ENCODE measurements at regions not wholly inside any gene's neighbourhood (a gene's known extent, or its start where the extent isn't known, plus 50 kb on each side); places are given as distances from the start of the nearest gene placed in this dataset.

DNA sequence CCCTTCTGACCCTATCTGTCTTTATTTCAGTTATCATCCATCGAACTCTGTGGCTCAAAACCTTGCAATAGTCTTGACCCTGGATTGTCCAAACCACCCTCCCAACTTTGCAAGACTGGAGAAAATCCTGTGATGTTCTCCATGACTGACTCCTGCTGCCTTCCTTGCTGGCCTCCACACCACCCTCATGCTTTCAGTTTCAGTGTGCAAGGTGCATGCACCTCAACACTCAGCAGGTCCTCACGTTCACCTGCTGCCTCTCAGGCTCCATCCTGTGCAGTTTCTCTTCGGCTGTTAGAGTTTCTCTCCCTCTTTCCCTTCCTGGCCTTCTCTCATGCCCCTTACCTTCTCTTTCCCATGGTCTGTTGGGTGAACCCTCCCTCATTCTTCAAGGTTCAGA lies 59.4 kb upstream of the ASIC2 start:
- no peak for DNase-seq (ENCODE audit: low read depth, low spot score)

GRCh38 chr17:33356266-33356665 lies 63.2 kb upstream of the ASIC2 start:
- DNase-seq (ENCODE audit: low read depth, low spot score) = no peak

DNA sequence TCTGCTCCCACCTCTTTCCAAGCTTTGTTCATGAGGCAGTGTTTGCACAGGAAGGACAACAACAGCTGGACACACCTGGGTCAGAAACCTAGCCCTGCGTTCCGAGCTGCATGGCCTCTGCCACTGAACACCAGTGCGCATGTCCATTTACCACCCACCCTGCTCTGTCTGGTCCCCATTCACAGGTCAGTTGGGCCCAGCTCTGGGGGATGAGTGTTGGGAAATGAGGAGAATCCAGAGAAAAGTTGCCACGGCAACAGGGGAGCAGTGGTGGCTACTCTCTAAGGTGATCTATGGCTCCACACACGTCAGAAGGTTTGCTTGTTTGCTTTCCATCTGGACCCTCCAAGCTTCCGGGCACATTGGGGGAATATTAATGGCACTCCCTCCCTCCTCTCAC lies 70.4 kb upstream of the ASIC2 start:
- DNase-seq (ENCODE audit: low read depth, low spot score) = no peak

- no peak for DNase-seq (ENCODE audit: low read depth, low spot score)
Measured at GRCh38 chr17:33366960-33367359, 73.9 kb upstream of the ASIC2 start.

- no peak for DNase-seq (ENCODE audit: low read depth, low spot score)
Measured at GRCh38 chr17:33369149-33369548, 76.1 kb upstream of the ASIC2 start.

GRCh38 chr17:33369876-33370275 lies 76.8 kb upstream of the ASIC2 start:
- DNase-seq (ENCODE audit: low read depth, low spot score) = no peak

GRCh38 chr17:33370401-33370800 lies 77.3 kb upstream of the ASIC2 start:
- no peak for DNase-seq (ENCODE audit: low read depth, low spot score)

- no peak for DNase-seq (ENCODE audit: low read depth, low spot score)
Measured at GRCh38 chr17:33371377-33371776, 78.3 kb upstream of the ASIC2 start.

DNA sequence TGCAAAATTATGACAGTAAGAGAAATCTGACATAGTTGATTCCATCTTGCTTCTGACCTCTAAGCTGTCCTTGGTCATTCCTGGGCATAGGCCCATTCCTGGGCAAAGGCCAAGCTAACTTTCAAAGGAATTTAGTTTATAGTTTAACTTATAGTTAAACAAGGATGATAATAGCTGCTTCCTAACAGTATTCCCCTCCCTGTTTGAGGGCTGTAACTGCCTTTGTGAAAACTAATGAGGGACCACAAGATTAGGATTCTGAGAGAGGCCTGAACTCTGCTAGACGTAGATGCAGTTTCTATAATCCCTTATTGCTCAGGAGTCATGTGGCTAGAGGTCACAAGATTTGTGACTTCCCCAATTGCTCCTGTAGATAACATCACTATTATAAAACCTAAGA lies 80.2 kb upstream of the ASIC2 start:
- DNase-seq (ENCODE audit: low read depth, low spot score) = no peak

- no peak for DNase-seq (ENCODE audit: low read depth, low spot score)
Measured at GRCh38 chr17:33375103-33375502, 82.0 kb upstream of the ASIC2 start.

GRCh38 chr17:33375783-33376182 lies 82.7 kb upstream of the ASIC2 start:
- DNase-seq (ENCODE audit: low read depth, low spot score) = no peak

DNA sequence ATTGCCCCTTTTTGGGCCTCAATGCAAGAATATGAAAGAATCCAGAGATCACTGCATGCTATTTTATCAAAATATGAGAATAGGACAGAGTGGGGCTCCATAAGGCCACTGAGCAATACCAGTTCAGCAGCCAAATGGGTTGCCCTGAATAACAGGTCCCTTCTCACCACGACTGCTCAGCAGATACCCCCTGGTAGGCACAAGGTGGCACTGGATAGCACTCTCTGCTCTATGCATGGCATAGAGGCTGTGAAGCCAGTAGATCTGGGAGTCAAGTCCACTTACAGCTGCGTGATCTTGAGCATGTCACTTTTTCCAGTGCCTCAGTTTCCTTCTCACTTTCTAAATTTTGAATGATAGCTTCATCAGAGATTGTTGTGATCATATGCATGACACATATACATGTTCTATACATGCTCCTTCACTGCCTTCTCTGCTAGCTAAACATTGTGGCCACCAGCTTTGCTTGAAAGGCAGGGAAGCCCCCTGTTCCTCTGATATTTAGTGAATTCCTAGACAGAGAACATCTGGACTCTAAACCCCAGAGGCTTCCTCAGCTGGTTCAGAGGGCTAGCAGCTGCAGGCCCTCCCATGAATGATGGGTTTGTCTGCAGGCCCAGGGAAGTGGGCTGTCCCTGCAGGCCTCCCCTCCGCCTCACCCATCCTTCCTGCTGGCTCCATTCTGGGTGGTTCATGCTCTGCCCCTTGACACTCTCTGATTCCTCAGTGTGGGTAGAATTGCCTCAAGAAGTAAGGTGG lies 84.9 kb upstream of the ASIC2 start:
- no peak for DNase-seq (ENCODE audit: low read depth, low spot score)

GRCh38 chr17:33381201-33381600 lies 88.1 kb upstream of the ASIC2 start:
- DNase-seq (ENCODE audit: low read depth, low spot score) = no peak

GRCh38 chr17:33383488-33384023 lies 90.5 kb upstream of the ASIC2 start:
- no peak for DNase-seq (ENCODE audit: low read depth, low spot score)

DNA sequence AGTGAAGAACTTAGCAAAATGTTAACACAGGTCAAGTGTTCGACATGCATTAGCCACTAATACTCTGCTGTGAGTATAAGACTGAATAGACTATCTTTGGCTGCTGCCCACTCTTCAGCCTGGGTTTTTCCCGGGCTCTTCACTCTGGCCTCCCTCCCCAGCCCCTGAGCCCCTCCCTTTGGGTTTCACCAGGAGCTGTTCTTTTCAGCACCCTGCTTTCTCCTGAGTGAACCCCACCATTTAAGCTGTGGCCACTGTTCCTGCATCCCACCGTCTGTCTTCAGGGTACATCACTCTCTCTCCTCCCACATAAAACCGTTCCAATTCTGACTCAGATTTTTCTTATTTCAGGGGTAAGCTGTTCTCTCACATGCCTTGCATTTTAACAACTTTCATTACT lies 92.0 kb upstream of the ASIC2 start:
- DNase-seq (ENCODE audit: low read depth, low spot score) = no peak

DNA sequence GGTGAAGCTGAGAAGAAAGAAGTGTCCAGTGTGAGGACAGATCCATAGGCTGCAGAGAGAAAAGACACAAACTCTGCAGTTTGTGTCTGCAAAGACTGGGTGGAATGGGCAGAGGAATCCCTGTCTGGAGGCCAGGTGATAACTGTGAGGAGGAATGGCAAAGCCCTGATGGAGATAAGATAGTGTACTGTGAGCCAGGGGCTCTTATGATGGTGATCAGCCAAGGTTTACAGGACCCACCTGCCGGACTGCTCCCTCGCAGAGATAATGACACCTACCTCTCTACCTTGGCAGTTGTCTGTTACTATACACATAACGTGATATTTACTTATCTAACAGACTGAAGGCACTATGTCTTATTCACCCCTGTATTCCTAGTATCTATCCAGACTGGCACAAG lies 92.6 kb upstream of the ASIC2 start:
- DNase-seq (ENCODE audit: low read depth, low spot score) = no peak

DNA sequence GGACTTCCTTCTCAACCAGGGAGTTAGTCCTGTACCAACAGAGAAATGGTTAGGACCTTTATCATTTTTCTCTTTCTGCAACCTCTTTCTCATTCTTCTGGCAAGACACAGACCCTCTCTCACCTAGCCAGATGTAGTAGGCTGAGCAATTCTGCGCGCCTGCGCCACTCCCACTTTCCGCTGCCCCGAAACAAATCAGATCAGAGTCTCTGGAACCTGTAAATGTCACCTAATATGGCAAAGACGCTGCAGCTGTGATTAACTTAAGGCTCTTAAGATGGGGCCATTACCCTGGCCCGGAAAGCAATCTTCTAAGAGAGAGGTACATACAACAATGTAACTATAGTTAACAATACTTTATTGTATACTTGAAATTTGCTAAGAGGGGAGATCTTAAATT lies 94.3 kb upstream of the ASIC2 start:
- no peak for DNase-seq (ENCODE audit: low read depth, low spot score)

GRCh38 chr17:33389504-33390135 lies 96.5 kb upstream of the ASIC2 start:
- no peak for DNase-seq (ENCODE audit: low read depth, low spot score)

- no peak for DNase-seq (ENCODE audit: low read depth, low spot score)
Measured at GRCh38 chr17:33390479-33391176, 97.5 kb upstream of the ASIC2 start.

DNA sequence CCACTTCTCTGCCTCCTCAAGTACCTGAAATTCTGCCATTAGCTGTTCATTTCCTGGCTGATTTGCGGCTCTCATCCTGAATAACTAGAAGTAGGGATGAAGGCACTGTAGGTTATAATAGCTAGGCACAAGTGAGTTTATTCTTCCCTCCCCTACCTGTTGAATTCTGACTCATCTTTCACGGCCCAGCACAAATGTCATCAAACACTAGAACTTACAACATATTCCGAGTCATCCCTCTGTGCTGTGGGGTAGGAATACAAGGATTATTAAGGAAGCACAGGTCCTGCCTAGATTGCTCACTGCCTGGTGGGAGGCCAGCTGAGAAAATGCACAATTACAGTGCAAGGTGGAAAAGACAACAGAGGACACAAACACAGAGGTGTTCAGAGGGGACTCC lies 103.7 kb upstream of the ASIC2 start:
- DNase-seq (ENCODE audit: low read depth, low spot score) = no peak

GRCh38 chr17:33398386-33398785 lies 105.3 kb upstream of the ASIC2 start:
- DNase-seq (ENCODE audit: low read depth, low spot score) = no peak

DNA sequence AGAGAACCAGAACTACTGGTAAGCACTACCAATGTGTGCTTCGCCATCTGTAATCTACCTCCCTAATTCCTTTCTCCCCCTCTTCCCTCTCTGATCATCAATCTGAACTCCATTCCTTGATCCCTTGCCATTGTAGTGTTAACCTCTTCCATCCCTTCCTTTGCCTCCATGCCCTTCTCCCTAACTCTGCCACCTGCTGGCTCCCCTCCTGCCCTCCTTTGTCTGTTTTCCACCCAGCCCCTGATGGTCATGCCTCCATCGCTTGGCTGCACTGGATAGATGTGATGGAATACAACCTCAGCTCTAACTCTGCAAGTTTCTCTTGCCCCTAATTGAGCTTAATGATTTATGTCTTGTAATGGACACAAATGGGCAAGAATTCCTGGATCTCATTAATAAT lies 108.2 kb upstream of the ASIC2 start:
- DNase-seq (ENCODE audit: low read depth, low spot score) = no peak

- no peak for DNase-seq (ENCODE audit: low read depth, low spot score)
Measured at GRCh38 chr17:33403194-33403593, 110.1 kb upstream of the ASIC2 start.
